HEK293 (cell line): ENCODE measurements at regions not wholly inside any gene's neighbourhood (a gene's known extent, or its start where the extent isn't known, plus 50 kb on each side); places are given as distances from the start of the nearest gene placed in this dataset.

Experiments used
- CTCF ChIA-PET: fragments of 350-600 bp; formaldehyde crosslinking; extraction: SDS; loops from one replicate; lab custom pipeline; 2021; ENCODE audit warnings: antibody characterized with exemption; lab: Yijun Ruan, JAX
- POLR2A ChIA-PET: fragments of 300-600 bp; formaldehyde crosslinking; extraction: SDS; loops from one replicate; lab custom pipeline; 2020; ENCODE audit warnings: antibody characterized with exemption, inconsistent platforms; lab: Yijun Ruan, JAX
- H3K27ac ChIP-seq: fragments of 200-500 bp; sonication (Bioruptor generic); 2 replicates; pipeline ENCODE4 v1.5.1; 2014; ENCODE audit warnings: low read depth, low read length, control low read depth, inconsistent platforms; ENCODE audit errors: extremely low read depth
- H3K36me3 ChIP-seq, 2 experiments: fragments of 200-500 bp in 1 of 2; sonication (Bioruptor generic) in 1 of 2; 1 replicate in 1 of 2; 2 replicates in 1 of 2; pipeline ENCODE4 v1.5.1; 2014 to 2017; ENCODE audit warnings: inconsistent platforms in 2 of 2, low read length in 2 of 2; ENCODE audit not compliant: control insufficient read depth in 2 of 2, insufficient read depth in 1 of 2
- H3K4me1 ChIP-seq: fragments of 200-500 bp; sonication (Bioruptor generic); 2 replicates; pipeline ENCODE4 v1.5.1; 2014; ENCODE audit warnings: mild to moderate bottlenecking, low read length, inconsistent platforms; ENCODE audit not compliant: control insufficient read depth, insufficient read depth
- H3K4me3 ChIP-seq: 2 replicates; pipeline ENCODE4 v1.5.1; 2011; ENCODE audit warnings: low read depth, mild to moderate bottlenecking, control low read depth, low read length, moderate library complexity
- H3K9me3 ChIP-seq: fragments of 200-500 bp; sonication (Bioruptor generic); 2 replicates; pipeline ENCODE4 v1.5.1; 2014; ENCODE audit warnings: low read depth, low read length, inconsistent platforms; ENCODE audit not compliant: control insufficient read depth, insufficient read depth
- MZF1 ChIP-seq: fragments of 450-650 bp; formaldehyde crosslinking; IDR thresholded peaks from 2 replicates; pipeline ENCODE4 v1.5.1; 2017; ENCODE audit warnings: missing biosample characterization, missing genetic modification characterization, borderline replicate concordance
- OVOL3 ChIP-seq: fragments of 450-650 bp; formaldehyde crosslinking; IDR thresholded peaks from 2 replicates; pipeline ENCODE4 v1.5.1; 2016; ENCODE audit warnings: missing biosample characterization, missing genetic modification characterization
- REPIN1 ChIP-seq: fragments of 450-650 bp; formaldehyde crosslinking; IDR thresholded peaks from 2 replicates; pipeline ENCODE4 v1.5.1; 2017; ENCODE audit warnings: missing biosample characterization, missing genetic modification characterization, low read depth
- SP7 ChIP-seq: fragments of 450-650 bp; formaldehyde crosslinking; IDR thresholded peaks from 2 replicates; pipeline ENCODE4 v1.5.1; 2016; ENCODE audit warnings: missing biosample characterization, missing genetic modification characterization
- ZBTB21 ChIP-seq: fragments of 450-650 bp; formaldehyde crosslinking; IDR thresholded peaks from 2 replicates; pipeline ENCODE4 v1.5.1; 2017; ENCODE audit warnings: missing biosample characterization, missing genetic modification characterization
- ZNF19 ChIP-seq: fragments of 450-650 bp; formaldehyde crosslinking; IDR thresholded peaks from 2 replicates; pipeline ENCODE4; 2016; ENCODE audit warnings: missing biosample characterization, missing genetic modification characterization, low read depth
- ZNF548 ChIP-seq: fragments of 450-650 bp; formaldehyde crosslinking; IDR thresholded peaks from 2 replicates; pipeline ENCODE4 v1.5.1; 2016; ENCODE audit warnings: missing biosample characterization, missing genetic modification characterization
- ZNF624 ChIP-seq: fragments of 450-650 bp; formaldehyde crosslinking; IDR thresholded peaks from 2 replicates; pipeline ENCODE4 v1.5.1; 2017; ENCODE audit warnings: missing biosample characterization, missing genetic modification characterization
- ZNF791 ChIP-seq: fragments of 450-650 bp; formaldehyde crosslinking; IDR thresholded peaks from 2 replicates; pipeline ENCODE4 v1.5.1; 2016; ENCODE audit warnings: missing biosample characterization, missing genetic modification characterization
- ZNF843 ChIP-seq: fragments of 450-650 bp; formaldehyde crosslinking; IDR thresholded peaks from 2 replicates; pipeline ENCODE4 v1.5.1; 2016; ENCODE audit warnings: missing biosample characterization, missing genetic modification characterization
- ZSCAN23 ChIP-seq: fragments of 450-650 bp; formaldehyde crosslinking; IDR thresholded peaks from 2 replicates; pipeline ENCODE4 v1.5.1; 2016; ENCODE audit warnings: missing biosample characterization, missing genetic modification characterization
- TF ChIP-seq, protein P1 (sequence below): fragments of 450-650 bp; formaldehyde crosslinking; IDR thresholded peaks from 2 replicates; pipeline ENCODE4 v1.5.1; 2017; ENCODE audit warnings: missing biosample characterization, missing genetic modification characterization
- TF ChIP-seq, protein P2 (sequence below): fragments of 450-650 bp; formaldehyde crosslinking; IDR thresholded peaks from 2 replicates; pipeline ENCODE4 v1.5.1; 2017; ENCODE audit warnings: missing biosample characterization, mild to moderate bottlenecking, missing genetic modification characterization, moderate library complexity
- TF ChIP-seq, protein P3 (sequence below): fragments of 450-650 bp; formaldehyde crosslinking; IDR thresholded peaks from 2 replicates; pipeline ENCODE4 v1.5.1; 2016; ENCODE audit warnings: missing biosample characterization, missing genetic modification characterization
- TF ChIP-seq, protein P4 (sequence below): fragments of 450-650 bp; IDR thresholded peaks from 2 replicates; pipeline ENCODE4 v1.5.1; 2018; ENCODE audit warnings: missing biosample characterization, mild to moderate bottlenecking, missing genetic modification characterization
- TF ChIP-seq, protein P5 (sequence below): fragments of 450-650 bp; formaldehyde crosslinking; conservative IDR thresholded peaks from 2 replicates; pipeline ENCODE4 v1.5.1; 2016; ENCODE audit warnings: low read depth, missing biosample characterization, missing genetic modification characterization

DNA sequence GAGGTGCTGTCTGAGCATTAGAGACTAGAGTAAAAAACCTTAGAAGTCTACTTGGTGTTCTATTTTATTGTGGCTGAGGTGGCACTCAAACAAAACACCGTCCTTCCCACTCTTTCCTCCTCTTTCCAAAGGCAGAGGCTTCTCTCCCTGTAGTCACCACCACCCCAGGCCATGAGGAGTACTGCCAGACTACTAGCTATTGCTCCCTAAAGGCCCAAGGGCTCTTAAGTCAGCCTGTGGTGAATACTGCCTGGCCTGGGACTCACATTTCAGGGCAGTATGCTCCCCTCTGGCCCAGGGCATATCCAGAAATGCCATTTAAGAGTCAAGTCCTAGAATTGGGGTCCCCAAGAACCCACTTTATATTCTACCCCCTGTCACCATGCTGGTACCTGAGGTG, 309.7 kb upstream of the IMPG1 start:
- no peak for TF ChIP-seq ZSCAN23 (tag by site-specific recombination)
- TF ChIP-seq ZNF791 (tag by site-specific recombination): no peak
- TF ChIP-seq, protein P1, sequence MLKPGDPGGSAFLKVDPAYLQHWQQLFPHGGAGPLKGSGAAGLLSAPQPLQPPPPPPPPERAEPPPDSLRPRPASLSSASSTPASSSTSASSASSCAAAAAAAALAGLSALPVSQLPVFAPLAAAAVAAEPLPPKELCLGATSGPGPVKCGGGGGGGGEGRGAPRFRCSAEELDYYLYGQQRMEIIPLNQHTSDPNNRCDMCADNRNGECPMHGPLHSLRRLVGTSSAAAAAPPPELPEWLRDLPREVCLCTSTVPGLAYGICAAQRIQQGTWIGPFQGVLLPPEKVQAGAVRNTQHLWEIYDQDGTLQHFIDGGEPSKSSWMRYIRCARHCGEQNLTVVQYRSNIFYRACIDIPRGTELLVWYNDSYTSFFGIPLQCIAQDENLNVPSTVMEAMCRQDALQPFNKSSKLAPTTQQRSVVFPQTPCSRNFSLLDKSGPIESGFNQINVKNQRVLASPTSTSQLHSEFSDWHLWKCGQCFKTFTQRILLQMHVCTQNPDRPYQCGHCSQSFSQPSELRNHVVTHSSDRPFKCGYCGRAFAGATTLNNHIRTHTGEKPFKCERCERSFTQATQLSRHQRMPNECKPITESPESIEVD: no peak
- TF ChIP-seq OVOL3 (tag by site-specific recombination): no peak
- H3K4me3 ChIP-seq: no peak overlapping the region
- H3K27ac ChIP-seq: no peak overlapping the region
- POLR2A ChIA-PET: no interaction called here
- no peaks in the 10 kb centered on the region for H3K36me3 ChIP-seq
- H3K4me1 ChIP-seq: no peaks in the 10 kb centered on the region
- CTCF ChIA-PET: no interaction called here
- no peaks in the 10 kb centered on the region for H3K9me3 ChIP-seq

DNA sequence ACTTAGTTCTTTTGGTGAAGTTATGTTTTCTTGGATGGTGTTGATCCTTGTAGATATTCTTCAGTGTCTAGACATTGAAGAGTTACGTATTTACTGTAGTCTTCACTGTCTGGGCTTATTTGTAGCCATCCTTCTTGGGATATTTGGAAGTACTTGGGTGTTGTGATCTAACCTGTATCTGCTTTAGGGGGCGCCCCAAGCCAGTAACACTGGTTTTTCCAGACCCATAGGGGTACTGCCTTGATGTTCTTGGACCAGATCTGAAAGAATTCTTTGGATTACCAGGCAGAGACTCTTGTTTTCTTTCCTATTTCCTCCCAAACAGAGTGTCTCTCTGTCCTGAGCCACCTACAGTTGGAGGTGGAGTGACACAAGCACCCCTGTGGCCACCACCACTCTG, 309.1 kb upstream of the IMPG1 start:
- ChIA-PET POLR2A (no interaction called here), CTCF (no interaction called here)
- no peak overlapping the region for H3K4me3 ChIP-seq
- H3K4me1 ChIP-seq: no peaks in the 10 kb centered on the region
- H3K36me3 ChIP-seq: no peaks in the 10 kb centered on the region
- no peak for TF ChIP-seq REPIN1 (tag by site-specific recombination)
- no peak for TF ChIP-seq SP7 (tag by site-specific recombination)
- TF ChIP-seq, protein P2, sequence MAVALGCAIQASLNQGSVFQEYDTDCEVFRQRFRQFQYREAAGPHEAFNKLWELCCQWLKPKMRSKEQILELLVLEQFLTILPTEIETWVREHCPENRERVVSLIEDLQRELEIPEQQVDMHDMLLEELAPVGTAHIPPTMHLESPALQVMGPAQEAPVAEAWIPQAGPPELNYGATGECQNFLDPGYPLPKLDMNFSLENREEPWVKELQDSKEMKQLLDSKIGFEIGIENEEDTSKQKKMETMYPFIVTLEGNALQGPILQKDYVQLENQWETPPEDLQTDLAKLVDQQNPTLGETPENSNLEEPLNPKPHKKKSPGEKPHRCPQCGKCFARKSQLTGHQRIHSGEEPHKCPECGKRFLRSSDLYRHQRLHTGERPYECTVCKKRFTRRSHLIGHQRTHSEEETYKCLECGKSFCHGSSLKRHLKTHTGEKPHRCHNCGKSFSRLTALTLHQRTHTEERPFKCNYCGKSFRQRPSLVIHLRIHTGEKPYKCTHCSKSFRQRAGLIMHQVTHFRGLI (tag by site-specific recombination): no peak
- TF ChIP-seq, protein P3, sequence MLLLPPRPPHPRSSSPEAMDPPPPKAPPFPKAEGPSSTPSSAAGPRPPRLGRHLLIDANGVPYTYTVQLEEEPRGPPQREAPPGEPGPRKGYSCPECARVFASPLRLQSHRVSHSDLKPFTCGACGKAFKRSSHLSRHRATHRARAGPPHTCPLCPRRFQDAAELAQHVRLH: no peak
- TF ChIP-seq ZNF624 (tag by site-specific recombination): no peak
- TF ChIP-seq ZNF843: no peak
- no peak for TF ChIP-seq ZBTB21 (tag by site-specific recombination)
- TF ChIP-seq, protein P4, sequence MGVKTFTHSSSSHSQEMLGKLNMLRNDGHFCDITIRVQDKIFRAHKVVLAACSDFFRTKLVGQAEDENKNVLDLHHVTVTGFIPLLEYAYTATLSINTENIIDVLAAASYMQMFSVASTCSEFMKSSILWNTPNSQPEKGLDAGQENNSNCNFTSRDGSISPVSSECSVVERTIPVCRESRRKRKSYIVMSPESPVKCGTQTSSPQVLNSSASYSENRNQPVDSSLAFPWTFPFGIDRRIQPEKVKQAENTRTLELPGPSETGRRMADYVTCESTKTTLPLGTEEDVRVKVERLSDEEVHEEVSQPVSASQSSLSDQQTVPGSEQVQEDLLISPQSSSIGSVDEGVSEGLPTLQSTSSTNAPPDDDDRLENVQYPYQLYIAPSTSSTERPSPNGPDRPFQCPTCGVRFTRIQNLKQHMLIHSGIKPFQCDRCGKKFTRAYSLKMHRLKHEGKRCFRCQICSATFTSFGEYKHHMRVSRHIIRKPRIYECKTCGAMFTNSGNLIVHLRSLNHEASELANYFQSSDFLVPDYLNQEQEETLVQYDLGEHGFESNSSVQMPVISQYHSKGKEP (tag by site-specific recombination): no peak
- TF ChIP-seq, protein P5, sequence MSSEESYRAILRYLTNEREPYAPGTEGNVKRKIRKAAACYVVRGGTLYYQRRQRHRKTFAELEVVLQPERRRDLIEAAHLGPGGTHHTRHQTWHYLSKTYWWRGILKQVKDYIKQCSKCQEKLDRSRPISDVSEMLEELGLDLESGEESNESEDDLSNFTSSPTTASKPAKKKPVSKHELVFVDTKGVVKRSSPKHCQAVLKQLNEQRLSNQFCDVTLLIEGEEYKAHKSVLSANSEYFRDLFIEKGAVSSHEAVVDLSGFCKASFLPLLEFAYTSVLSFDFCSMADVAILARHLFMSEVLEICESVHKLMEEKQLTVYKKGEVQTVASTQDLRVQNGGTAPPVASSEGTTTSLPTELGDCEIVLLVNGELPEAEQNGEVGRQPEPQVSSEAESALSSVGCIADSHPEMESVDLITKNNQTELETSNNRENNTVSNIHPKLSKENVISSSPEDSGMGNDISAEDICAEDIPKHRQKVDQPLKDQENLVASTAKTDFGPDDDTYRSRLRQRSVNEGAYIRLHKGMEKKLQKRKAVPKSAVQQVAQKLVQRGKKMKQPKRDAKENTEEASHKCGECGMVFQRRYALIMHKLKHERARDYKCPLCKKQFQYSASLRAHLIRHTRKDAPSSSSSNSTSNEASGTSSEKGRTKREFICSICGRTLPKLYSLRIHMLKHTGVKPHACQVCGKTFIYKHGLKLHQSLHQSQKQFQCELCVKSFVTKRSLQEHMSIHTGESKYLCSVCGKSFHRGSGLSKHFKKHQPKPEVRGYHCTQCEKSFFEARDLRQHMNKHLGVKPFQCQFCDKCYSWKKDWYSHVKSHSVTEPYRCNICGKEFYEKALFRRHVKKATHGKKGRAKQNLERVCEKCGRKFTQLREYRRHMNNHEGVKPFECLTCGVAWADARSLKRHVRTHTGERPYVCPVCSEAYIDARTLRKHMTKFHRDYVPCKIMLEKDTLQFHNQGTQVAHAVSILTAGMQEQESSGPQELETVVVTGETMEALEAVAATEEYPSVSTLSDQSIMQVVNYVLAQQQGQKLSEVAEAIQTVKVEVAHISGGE (tag by site-specific recombination): no peak
- no peak for TF ChIP-seq ZNF548 (tag by site-specific recombination)
- TF ChIP-seq MZF1 (tag by site-specific recombination): no peak
- TF ChIP-seq ZNF19: no peak
- H3K27ac ChIP-seq: no peak overlapping the region
- no peaks in the 10 kb centered on the region for H3K9me3 ChIP-seq
